Ovary (tissue), 7 donors: ENCODE measurements at regions not wholly inside any gene's neighbourhood (a gene's known extent, or its start where the extent isn't known, plus 50 kb on each side); places are given as distances from the start of the nearest gene placed in this dataset.

Experiments
- DNase-seq, 5 donors: peaks; one replicate each; pipeline ENCODE4 v3.0.0-alpha.2; 2019 to 2020
- H3K27ac ChIP-seq, 2 donors: fragments of 200-600 bp; one replicate each; pipeline versions ENCODE4 v1.5.1 to v1.8.0; 2019 to 2022
- H3K27me3 ChIP-seq: fragments of 200-600 bp; one replicate; pipeline ENCODE4 v1.8.0; 2022
- H3K36me3 ChIP-seq: fragments of 200-600 bp; sonication (generic); one replicate; pipeline ENCODE4 v1.5.1; 2019
- H3K4me1 ChIP-seq: one replicate; pipeline ENCODE4 v1.8.1; 2013; ENCODE audit warnings: mild to moderate bottlenecking, moderate library complexity; ENCODE audit not compliant: insufficient read depth
- H3K4me3 ChIP-seq: fragments of 200-600 bp; sonication (generic); one replicate; pipeline ENCODE4 v1.5.1; 2017
- H3K9me3 ChIP-seq, 2 donors: fragments of 200-600 bp in 1 of 2; sonication (generic) in 1 of 2; one replicate each; pipeline versions ENCODE4 v1.5.1 to v1.8.1; 2013 to 2019; ENCODE audit warnings: mild to moderate bottlenecking in 1 of 2, moderate library complexity in 1 of 2
- CTCF ChIP-seq, 3 donors: fragments of 450-650 bp in 2 of 3; fragments of 200-600 bp in 1 of 3; IDR thresholded peaks; one replicate each; pipeline versions ENCODE4 v1.5.1 to v1.8.0; 2016 to 2022; ENCODE audit warnings: antibody characterized with exemption in 3 of 3, mild to moderate bottlenecking in 1 of 3
- EP300 ChIP-seq: sonication (generic); formaldehyde crosslinking; IDR thresholded peaks from one replicate; pipeline ENCODE4 v1.6.1; 2017; ENCODE audit warnings: antibody characterized with exemption
- POLR2A ChIP-seq: fragments of 450-650 bp; IDR thresholded peaks from one replicate; pipeline ENCODE4 v1.6.1; 2017; ENCODE audit warnings: antibody characterized with exemption, mild to moderate bottlenecking, moderate library complexity
- WGBS, 3 donors: extraction: QIAGEN DNeasy Blood & Tissue Kit in 1 of 3; methylation state at CpG; one replicate each; pipeline versions ENCODE4 v1.1.5 to v1.1.7; 2013 to 2017; 5-methylcytosine and 5-hydroxymethylcytosine counted together
- intact Hi-C, 4 donors: fragments of 100-400 bp; cut with DNase I; formaldehyde crosslinking; loops; one replicate each; pipeline versions ENCODE4 v1.11.0 to v1.15.1; 2022 to 2023
- donor health status: DM: no; HTN: no; CAD: no; lungs with moderate emphysema.
- donor health status: DM: no; HTN: no; CAD: no.
- donor health status: Bipolar disorder and iron deficiency.
- donor health status: DM: no; HTN: no; CAD: no.
- donor health status: DM: yes; HTN: yes; CAD: no.

- TF ChIP-seq CTCF (IDR thresholded peaks at IDR 0.05) (no peak), EP300 (no peak), POLR2A (no peak)
- H3K36me3 ChIP-seq: no peaks in the 10 kb centered on the region
- H3K9me3 ChIP-seq: peaks cover 0 to 3% of the 10 kb centered on the region in 2 donors
- no peak for DNase-seq
- intact Hi-C loops: no loop called here
- H3K27ac ChIP-seq: no peak overlapping the region
- no peaks in the 10 kb centered on the region for H3K27me3 ChIP-seq
- no peak overlapping the region for H3K4me3 ChIP-seq
- WGBS, 3 donors: 50 to 65% (median 65%) methylated on average over 1 of the region's 1 CpG
- H3K4me1 ChIP-seq: no peaks in the 10 kb centered on the region
Measured at GRCh38 chr9:1522219-1522767, 472.1 kb downstream of the DMRT2 start.

- intact Hi-C loops: no loop called here
- Histone ChIP-seq H3K27me3 (no peaks in the 10 kb centered on the region), H3K9me3 (no peaks in the 10 kb centered on the region), H3K4me3 (no peak overlapping the region), H3K4me1 (no peaks in the 10 kb centered on the region), H3K36me3 (no peaks in the 10 kb centered on the region), H3K27ac (no peak overlapping the region)
- WGBS, 3 donors: 61 to 71% (median 63%) methylated on average over 2 of the region's 2 CpGs
- no peak for TF ChIP-seq POLR2A
- no peak for TF ChIP-seq CTCF (IDR thresholded peaks at IDR 0.05)
- TF ChIP-seq EP300: no peak
- DNase-seq: no peak
Measured at GRCh38 chr9:1528456-1528855, 478.3 kb downstream of the DMRT2 start.

GRCh38 chr9:1530696-1531095 lies 480.5 kb downstream of the DMRT2 start:
- Histone ChIP-seq H3K4me1 (no peaks in the 10 kb centered on the region), H3K36me3 (no peaks in the 10 kb centered on the region), H3K27me3 (no peaks in the 10 kb centered on the region), H3K4me3 (no peak overlapping the region), H3K9me3 (no peaks in the 10 kb centered on the region), H3K27ac (no peak overlapping the region)
- no peak for TF ChIP-seq CTCF (IDR thresholded peaks at IDR 0.05)
- no peak for TF ChIP-seq EP300
- no peak for TF ChIP-seq POLR2A
- WGBS, 3 donors: 82 to 89% (median 83%) methylated on average over 3 of the region's 3 CpGs
- intact Hi-C loops: no loop called here
- no peak for DNase-seq

- Histone ChIP-seq H3K4me1 (no peaks in the 10 kb centered on the region), H3K27me3 (no peaks in the 10 kb centered on the region), H3K4me3 (no peak overlapping the region), H3K27ac (no peak overlapping the region), H3K9me3 (no peaks in the 10 kb centered on the region), H3K36me3 (no peaks in the 10 kb centered on the region)
- 45 to 62% (median 55%) methylated on average over 1 of the region's 1 CpG for WGBS, 3 donors
- intact Hi-C loops: no loop called here
- no peak for DNase-seq
- TF ChIP-seq POLR2A: no peak
- no peak for TF ChIP-seq EP300
- no peak for TF ChIP-seq CTCF (IDR thresholded peaks at IDR 0.05)
Measured at GRCh38 chr9:1531424-1531823, 481.3 kb downstream of the DMRT2 start.
